A549 (cell line): ENCODE measurements at regions not wholly inside any gene's neighbourhood (a gene's known extent, or its start where the extent isn't known, plus 50 kb on each side); places are given as distances from the start of the nearest gene placed in this dataset.

Source experiments
- ATAC-seq, 2 experiments: fragments of 200-7000 bp in 1 of 2; fragments of >200 bp in 1 of 2; cut with Nextera tagmentation in 1 of 2; cut with Tn5 transposase in 1 of 2; 3 replicates each; pipeline versions ENCODE4 v1.8.0 to v1.9.1; 2018 to 2020; ENCODE audit warnings: mild to moderate bottlenecking in 1 of 2, moderate library complexity in 1 of 2
- CTCF ChIA-PET: fragments of 300-600 bp; sonication (Branson Sonifier 250); formaldehyde crosslinking; extraction: SDS; loops from one replicate; lab custom pipeline; 2021; ENCODE audit warnings: antibody characterized with exemption, inconsistent platforms; lab: Yijun Ruan, JAX
- POLR2A ChIA-PET: fragments of 350-600 bp; formaldehyde crosslinking; extraction: SDS; loops from one replicate; lab custom pipeline; 2021; ENCODE audit warnings: antibody characterized with exemption, inconsistent platforms; lab: Yijun Ruan, JAX
- DNase-seq, 2 experiments: peaks; one replicate each; pipeline versions ENCODE4 v3.0.0 to v3.0.0-alpha.2; 2011 to 2016; ENCODE audit warnings: low read depth in 1 of 2, low spot score in 1 of 2
- FAIRE-seq: peaks from 2 replicates; lab custom pipeline; 2011; peaks lifted over from hg19 to GRCh38; lab: Jason Lieb, UNC
- H3K27ac ChIP-seq, 2 experiments: fragments of >200 bp; sonication (Bioruptor Twin); formaldehyde crosslinking; 3 replicates each; pipeline ENCODE4 v1.5.1; 2016 to 2017
- H3K4me1 ChIP-seq: fragments of >200 bp; sonication (Bioruptor Twin); formaldehyde crosslinking; 3 replicates; pipeline ENCODE4 v1.6.1; 2016
- H3K4me2 ChIP-seq: fragments of >200 bp; sonication (Bioruptor Twin); formaldehyde crosslinking; 3 replicates; pipeline ENCODE4 v1.6.1; 2016
- H3K4me3 ChIP-seq: fragments of >200 bp; sonication (Bioruptor Twin); formaldehyde crosslinking; 3 replicates; pipeline ENCODE4 v1.5.1; 2016
- H3K9me3 ChIP-seq: fragments of >200 bp; sonication (Bioruptor Twin); formaldehyde crosslinking; 3 replicates; pipeline ENCODE4 v1.6.1; 2016
- BCL3 ChIP-seq: fragments of >200 bp; sonication (Bioruptor Twin); formaldehyde crosslinking; IDR thresholded peaks from 3 replicates; pipeline ENCODE4 v1.6.1; 2016
- CHD2 ChIP-seq: fragments of 150-350 bp; IDR thresholded peaks from 2 replicates; pipeline ENCODE4 v1.6.1; 2014; ENCODE audit warnings: low read length; ENCODE audit not compliant: partially characterized antibody
- CHD4 ChIP-seq: fragments of 200-600 bp; sonication (generic); IDR thresholded peaks from 2 replicates; pipeline ENCODE4 v1.6.1; 2016; ENCODE audit warnings: antibody characterized with exemption, mild to moderate bottlenecking, borderline replicate concordance
- CTCF ChIP-seq: fragments of >200 bp; sonication (Bioruptor Twin); formaldehyde crosslinking; IDR thresholded peaks from 3 replicates; pipeline ENCODE4 v1.5.1; 2016
- EHF ChIP-seq: fragments of 250-450 bp; sonication (Bioruptor Pico); IDR thresholded peaks from 2 replicates; pipeline ENCODE4 v1.5.0; 2020; ENCODE audit warnings: mild to moderate bottlenecking
- EHMT2 ChIP-seq: fragments of 200-600 bp; sonication (generic); IDR thresholded peaks from 2 replicates; pipeline ENCODE4 v1.6.1; 2016; ENCODE audit warnings: antibody characterized with exemption, low read depth, mild to moderate bottlenecking, moderate library complexity
- ESRRA ChIP-seq: fragments of 150-350 bp; IDR thresholded peaks from 2 replicates; pipeline ENCODE4 v1.6.1; 2014; ENCODE audit warnings: mild to moderate bottlenecking, low read length, borderline replicate concordance
- HMGXB4 ChIP-seq: fragments of 250-450 bp; sonication (Bioruptor Pico); IDR thresholded peaks from 2 replicates; pipeline ENCODE4 v1.5.0; 2021; ENCODE audit warnings: mild to moderate bottlenecking, moderate library complexity, borderline replicate concordance
- HOXB13 ChIP-seq: fragments of 250-450 bp; sonication (Bioruptor Pico); IDR thresholded peaks from 2 replicates; pipeline ENCODE4 v1.5.0; 2020; ENCODE audit warnings: low read depth, mild to moderate bottlenecking, moderate library complexity
- JUNB ChIP-seq: fragments of >200 bp; sonication (Bioruptor Twin); formaldehyde crosslinking; IDR thresholded peaks from 2 replicates; pipeline ENCODE4 v1.6.1; 2016
- MAZ ChIP-seq: fragments of 150-350 bp; IDR thresholded peaks from 2 replicates; pipeline ENCODE4 v1.6.1; 2014; ENCODE audit warnings: antibody characterized with exemption, low read depth, low read length, borderline replicate concordance
- NFE2L2 ChIP-seq: fragments of 150-350 bp; conservative IDR thresholded peaks from 2 replicates; pipeline ENCODE4 v1.6.1; 2014; ENCODE audit warnings: low read length
- NPAS2 ChIP-seq: fragments of 250-450 bp; sonication (Bioruptor Pico); IDR thresholded peaks from 2 replicates; pipeline ENCODE4 v1.8.0; 2022; ENCODE audit warnings: mild to moderate bottlenecking, moderate library complexity, borderline replicate concordance
- NR3C1 ChIP-seq: fragments of >200 bp; sonication (Bioruptor Twin); formaldehyde crosslinking; IDR thresholded peaks from 3 replicates; pipeline ENCODE4 v1.6.1; 2017
- RARB ChIP-seq: fragments of 250-450 bp; sonication (Bioruptor Pico); IDR thresholded peaks from 2 replicates; pipeline ENCODE4 v1.8.0; 2021; ENCODE audit warnings: mild to moderate bottlenecking, moderate library complexity
- RFX5 ChIP-seq: fragments of 450-650 bp; IDR thresholded peaks from 2 replicates; pipeline ENCODE4 v1.7.1; 2014; ENCODE audit warnings: antibody characterized with exemption, mild to moderate bottlenecking, moderate library complexity
- WGBS: methylation state at CpG from one replicate; pipeline ENCODE4 v1.1.6; 2017; ENCODE audit errors: missing lambda C conversion rate; 5-methylcytosine and 5-hydroxymethylcytosine counted together

- no peak overlapping the region for H3K4me2 ChIP-seq
- DNase-seq (no peak), ATAC-seq (no peak), FAIRE-seq (no peak)
- no peaks in the 10 kb centered on the region for H3K4me1 ChIP-seq
- TF ChIP-seq CHD4 (no peak), NPAS2 (CRISPR knock-in tag) (no peak), CHD2 (no peak), RARB (CRISPR knock-in tag) (no peak), JUNB (no peak), ESRRA (no peak), MAZ (no peak), HMGXB4 (CRISPR knock-in tag) (no peak), HOXB13 (CRISPR knock-in tag) (no peak), EHF (CRISPR knock-in tag) (no peak), CTCF (no peak), NR3C1 (no peak), NFE2L2 (no peak)
- WGBS = 24% methylated on average over 5 of the region's 5 CpGs
- H3K4me3 ChIP-seq = no peak overlapping the region
- POLR2A ChIA-PET = no interaction called here
- no peaks in the 10 kb centered on the region for H3K9me3 ChIP-seq
- CTCF ChIA-PET = no interaction called here
- H3K27ac ChIP-seq = no peak overlapping the region
Measured at GRCh38 chr13:111621164-111621563, 300.7 kb downstream of the TEX29 start.

- Histone ChIP-seq H3K9me3 (no peaks in the 10 kb centered on the region), H3K4me2 (no peak overlapping the region), H3K27ac (no peak overlapping the region), H3K4me3 (no peak overlapping the region), H3K4me1 (no peaks in the 10 kb centered on the region)
- CTCF ChIA-PET = no interaction called here
- ATAC-seq (no peak), DNase-seq (no peak), FAIRE-seq (no peak)
- POLR2A ChIA-PET = no interaction called here
- 100% methylated on average over 1 of the region's 21 CpGs for WGBS
- no peak for TF ChIP-seq BCL3
- no peak for TF ChIP-seq HOXB13 (CRISPR knock-in tag)
Measured at GRCh38 chr13:111622051-111622531, 301.6 kb downstream of the TEX29 start.

GRCh38 chr13:111623208-111623607, 302.8 kb downstream of the TEX29 start:
- no peak for ATAC-seq
- WGBS = 60% methylated on average over 15 of the region's 20 CpGs
- POLR2A ChIA-PET = no interaction called here

More at GRCh38 chr13:111623208-111623607, 302.8 kb downstream of the TEX29 start:
- Histone ChIP-seq H3K4me1 (no peaks in the 10 kb centered on the region), H3K4me2 (no peak overlapping the region), H3K4me3 (no peak overlapping the region), H3K9me3 (no peaks in the 10 kb centered on the region), H3K27ac (no peak overlapping the region)
- CTCF ChIA-PET = no interaction called here
- TF ChIP-seq NFE2L2 (no peak), EHMT2 (no peak), RFX5 (no peak)
- no peak for DNase-seq
- FAIRE-seq = no peak
